DMS53 treated with DMSO at 0.1 percent for 48 hours (cell line): ENCODE measurements at regions not wholly inside any gene's neighbourhood (a gene's known extent, or its start where the extent isn't known, plus 50 kb on each side); places are given as distances from the start of the nearest gene placed in this dataset.
"Not testable (repeated sequence)": the region's sequence is repeated elsewhere in the genome, so short reads cannot be mapped to it uniquely, and the experiment has no call there.

Source experiments
- DNase-seq: peaks from one replicate; lab custom pipeline; 2025; ENCODE audit not compliant: unreplicated experiment; lab: John Stamatoyannopoulos, UW

GRCh38 chr6:90463359-90463758 lies 123.5 kb downstream of the MAP3K7 start:
- DNase-seq: no peak

GRCh38 chr6:90462102-90462501 lies 124.8 kb downstream of the MAP3K7 start:
- no peak for DNase-seq

- no peak for DNase-seq
Observed at GRCh38 chr6:90461383-90461782, 125.5 kb downstream of the MAP3K7 start.

- DNase-seq: no peak
Observed at GRCh38 chr6:90460051-90460450, 126.8 kb downstream of the MAP3K7 start.

GRCh38 chr6:90459225-90459758 lies 127.6 kb downstream of the MAP3K7 start:
- no peak for DNase-seq

GRCh38 chr6:90458353-90459224 lies 128.3 kb downstream of the MAP3K7 start:
- no peak for DNase-seq

GRCh38 chr6:90457867-90458259 lies 129.0 kb downstream of the MAP3K7 start:
- DNase-seq: no peak

GRCh38 chr6:90456997-90457866 lies 129.6 kb downstream of the MAP3K7 start:
- DNase-seq: not testable (repeated sequence)

- DNase-seq: no peak
Observed at GRCh38 chr6:90456001-90456400, 130.9 kb downstream of the MAP3K7 start.

GRCh38 chr6:90454836-90455427 lies 131.9 kb downstream of the MAP3K7 start:
- no peak for DNase-seq

GRCh38 chr6:90450268-90450953 lies 136.5 kb downstream of the MAP3K7 start:
- no peak for DNase-seq

- no peak for DNase-seq
Observed at GRCh38 chr6:90449311-90449710, 137.6 kb downstream of the MAP3K7 start.

- no peak for DNase-seq
Observed at GRCh38 chr6:90448836-90449235, 138.0 kb downstream of the MAP3K7 start.

- DNase-seq: no peak
Observed at GRCh38 chr6:90446164-90446563, 140.7 kb downstream of the MAP3K7 start.

GRCh38 chr6:90445533-90446108 lies 141.3 kb downstream of the MAP3K7 start:
- no peak for DNase-seq

- DNase-seq: no peak
Observed at GRCh38 chr6:90444160-90444714, 142.6 kb downstream of the MAP3K7 start.

- DNase-seq: no peak
Observed at GRCh38 chr6:90442366-90442765, 144.5 kb downstream of the MAP3K7 start.

GRCh38 chr6:90440586-90441283 lies 144.1 kb upstream of the BACH2 start:
- DNase-seq: no peak

GRCh38 chr6:90439586-90439985 lies 142.9 kb upstream of the BACH2 start:
- no peak for DNase-seq
